T1000 (cell line): ENCODE measurements at regions not wholly inside any gene's neighbourhood (a gene's known extent, or its start where the extent isn't known, plus 50 kb on each side); places are given as distances from the start of the nearest gene placed in this dataset.
"Not testable (repeated sequence)": the region's sequence is repeated elsewhere in the genome, so short reads cannot be mapped to it uniquely, and the experiment has no call there.

Experiments used
- DNase-seq: peaks from one replicate; lab custom pipeline; 2025; ENCODE audit warnings: mixed read lengths; lab: John Stamatoyannopoulos, UW

DNA sequence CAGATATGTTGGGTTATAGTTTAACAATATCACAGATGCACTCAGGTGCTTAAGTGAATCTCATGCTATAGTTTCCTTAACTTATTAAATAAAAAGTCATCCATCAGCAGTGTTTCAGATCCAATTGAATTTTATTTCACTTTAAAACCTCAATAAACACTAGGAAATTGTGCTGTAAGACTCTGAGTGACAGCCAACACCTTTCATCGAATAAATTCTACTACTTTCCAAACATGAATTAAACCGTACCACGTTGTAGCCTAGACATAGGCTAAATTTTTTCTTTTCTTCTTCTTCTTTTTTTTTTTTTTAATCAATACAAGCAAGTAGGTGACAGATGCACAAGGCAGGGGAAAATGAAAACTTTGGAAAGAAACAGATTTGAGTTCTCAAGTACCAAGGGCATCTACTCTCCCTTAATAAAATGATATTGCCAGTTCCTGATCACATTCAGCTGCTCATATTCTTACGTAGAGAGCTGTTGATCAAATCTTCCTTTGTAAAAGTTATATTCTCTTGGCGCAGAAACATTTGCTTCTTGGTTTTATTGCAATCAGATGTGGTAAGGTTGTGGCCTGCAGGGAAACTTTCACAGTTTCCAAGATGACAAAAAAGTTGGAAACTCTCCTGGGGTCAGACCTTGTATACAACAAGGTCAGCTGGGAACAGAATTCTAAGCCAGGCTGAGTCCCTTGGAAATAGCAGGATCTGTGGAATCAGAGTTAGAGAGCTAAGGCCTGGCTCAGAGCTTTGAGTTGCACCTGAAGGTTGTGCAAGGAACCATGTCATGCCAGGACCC, 147.7 kb downstream of the CD47 start:
- DNase-seq = no peak

DNA sequence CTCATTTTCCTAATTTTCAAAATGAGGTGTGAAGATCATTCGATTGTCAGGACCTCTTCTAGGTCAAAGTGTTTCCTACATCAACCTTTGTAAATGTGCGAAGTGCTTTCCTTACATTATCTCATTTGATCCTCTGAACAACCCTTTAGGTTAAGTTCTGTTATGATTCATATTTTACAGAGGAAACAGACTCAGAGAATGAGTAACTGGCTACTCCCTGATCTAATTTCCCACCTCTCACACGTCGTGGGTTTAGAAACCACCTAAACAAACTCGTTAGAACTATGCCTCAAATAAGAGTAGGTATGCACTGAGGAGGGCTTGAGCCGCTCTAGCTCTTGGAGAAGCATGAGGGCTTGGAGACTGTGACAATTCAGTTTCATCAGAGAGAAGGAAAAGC, 148.6 kb downstream of the CD47 start:
- DNase-seq = no peak

DNA sequence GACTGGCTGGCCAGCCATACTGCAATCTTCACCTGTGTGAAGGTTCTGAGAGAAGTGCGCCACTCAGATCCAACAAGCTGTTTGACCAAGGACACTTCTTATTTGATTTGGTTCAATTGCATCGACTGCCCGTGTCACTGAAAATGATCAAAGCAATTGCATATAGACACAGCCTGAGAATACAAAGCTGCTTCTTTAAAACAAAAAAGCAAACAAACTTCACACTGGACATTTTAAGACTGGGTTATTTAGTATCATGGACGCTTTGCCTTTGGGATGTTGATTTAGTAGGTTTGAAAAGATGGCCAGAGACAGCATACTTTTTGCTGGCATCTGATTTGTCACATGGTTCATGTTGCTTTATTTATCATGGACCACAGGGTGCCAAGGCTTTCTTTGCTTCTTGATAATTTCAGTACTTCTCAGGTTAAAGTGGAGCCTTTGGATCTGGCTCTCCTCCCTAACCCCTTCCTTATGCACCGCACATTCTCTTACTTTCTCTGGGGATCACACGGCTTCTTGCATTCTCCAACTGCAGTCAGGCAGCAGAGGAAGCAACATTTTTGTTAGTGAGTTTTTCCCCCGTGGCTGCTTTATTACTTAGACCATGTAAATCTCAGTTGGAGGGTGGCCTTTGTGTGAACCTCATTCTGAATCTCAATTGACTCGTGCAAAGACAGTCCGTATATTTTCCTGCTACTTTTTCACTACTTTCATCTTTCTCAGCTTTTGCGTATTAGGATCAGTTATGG, 151.0 kb downstream of the CD47 start:
- DNase-seq = no peak

DNA sequence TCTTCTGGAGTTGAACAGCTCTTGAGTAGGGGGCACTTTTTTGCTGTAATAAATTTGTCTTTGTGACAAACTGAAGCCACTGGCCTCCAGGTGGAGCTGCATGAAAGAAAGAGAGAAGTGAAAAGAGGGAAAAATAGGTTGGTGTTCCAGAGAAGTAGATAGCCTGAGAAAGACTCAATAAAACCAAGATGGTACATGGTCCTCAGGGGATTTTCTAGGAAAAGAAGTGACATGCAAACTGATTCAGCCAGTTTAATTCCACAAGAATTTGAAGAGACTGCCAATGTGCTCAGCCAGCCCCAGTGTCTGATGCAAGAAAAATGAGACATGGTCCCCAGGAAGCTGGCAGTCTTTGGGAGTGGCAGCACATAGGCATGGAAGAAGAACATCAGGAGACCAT, 152.7 kb downstream of the CD47 start:
- DNase-seq = peak; percentile 17

DNA sequence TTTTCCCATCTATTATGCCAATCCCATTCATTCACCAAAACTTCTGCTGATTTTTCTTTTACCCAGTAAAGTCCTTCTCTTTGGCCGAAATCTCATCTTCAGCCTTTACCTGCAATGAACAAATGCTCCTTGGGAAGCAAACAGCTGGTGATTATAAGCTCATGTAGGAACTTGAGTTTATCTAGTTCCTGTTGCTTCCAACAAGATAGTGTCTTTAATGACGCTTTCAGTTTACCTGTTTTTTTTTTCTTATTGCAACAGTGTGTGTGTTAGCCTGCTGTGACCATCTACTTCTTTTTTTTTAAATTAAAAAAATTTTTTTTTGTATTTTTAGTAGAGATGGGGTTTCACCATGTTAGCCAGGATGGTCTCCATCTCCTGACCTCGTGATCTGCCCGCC, 156.0 kb downstream of the CD47 start:
- DNase-seq = no peak

DNA sequence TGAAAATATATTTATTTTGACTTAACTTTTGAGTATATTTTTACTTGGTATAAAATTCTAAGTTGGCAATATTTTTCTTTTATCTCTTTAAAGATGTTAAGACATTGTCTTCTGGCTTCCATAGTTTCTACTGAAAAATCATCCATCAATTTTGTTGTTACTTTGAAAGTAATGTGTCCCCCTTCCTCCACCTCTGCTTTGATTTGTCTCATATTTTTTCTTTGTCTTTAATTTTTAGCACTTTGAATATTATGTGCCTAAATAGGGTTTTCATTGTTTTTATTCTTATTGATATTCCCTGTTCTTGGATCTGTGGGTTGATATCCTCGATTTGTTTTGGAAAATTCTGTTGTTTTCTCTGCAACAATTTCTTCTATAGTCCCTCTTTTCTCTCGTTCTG, 157.4 kb downstream of the CD47 start:
- DNase-seq = no peak

DNA sequence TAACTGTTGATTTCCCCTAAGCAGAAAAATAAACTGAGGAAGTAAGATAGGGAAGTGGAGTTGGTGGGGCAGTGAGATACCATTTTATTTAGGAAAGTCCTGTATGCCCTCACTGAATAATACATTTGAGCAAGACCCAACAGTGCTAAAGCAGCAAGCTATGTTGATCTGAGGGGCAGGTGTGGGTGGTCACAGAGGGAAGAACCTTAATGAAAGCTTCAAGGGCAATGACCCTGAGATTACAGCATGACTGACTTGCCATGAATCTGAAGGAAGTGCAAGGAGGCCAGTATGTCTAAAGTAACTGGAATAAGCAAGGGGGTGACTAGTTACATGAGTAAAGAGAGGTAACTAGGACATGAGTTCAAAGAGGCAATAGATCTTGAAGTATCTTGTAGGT, 159.5 kb downstream of the CD47 start:
- DNase-seq = no peak

DNA sequence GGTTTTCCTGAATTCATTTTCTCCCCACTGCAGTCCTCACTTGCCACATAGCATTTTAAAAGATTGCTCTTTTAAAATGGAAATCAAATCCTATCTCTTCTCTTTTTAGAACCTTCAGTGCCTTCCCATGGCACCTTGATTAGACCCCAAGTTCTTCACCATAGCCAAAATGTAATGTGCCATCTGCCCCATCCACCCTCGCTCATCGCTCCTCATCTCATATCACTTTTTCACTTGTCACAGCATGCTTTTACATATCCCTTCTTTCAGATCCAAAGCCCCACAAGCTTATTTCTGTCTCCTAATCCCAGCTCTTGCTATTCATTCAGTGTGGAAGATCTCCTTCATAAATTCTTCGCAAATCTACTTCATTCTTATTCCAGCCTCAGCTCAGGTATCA, 161.7 kb downstream of the CD47 start:
- no peak for DNase-seq

DNA sequence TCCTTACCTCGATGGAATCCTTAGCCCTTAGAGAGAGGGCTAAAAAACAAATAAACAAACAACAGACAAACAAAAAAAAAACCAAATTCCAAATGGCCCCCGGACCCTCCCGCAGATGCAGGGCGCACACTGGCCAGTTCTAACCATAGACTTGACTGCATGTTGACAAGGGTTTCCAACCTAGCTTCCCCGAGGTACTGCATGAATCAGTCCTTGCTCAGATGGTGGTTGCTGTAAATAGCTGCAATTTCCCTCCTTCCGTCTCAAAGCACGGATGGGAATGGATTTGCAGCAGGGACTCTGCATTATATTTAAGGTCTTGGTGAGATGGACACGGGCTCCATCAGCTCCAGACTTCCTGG, 162.8 kb downstream of the CD47 start:
- DNase-seq = peak; percentile 35

DNA sequence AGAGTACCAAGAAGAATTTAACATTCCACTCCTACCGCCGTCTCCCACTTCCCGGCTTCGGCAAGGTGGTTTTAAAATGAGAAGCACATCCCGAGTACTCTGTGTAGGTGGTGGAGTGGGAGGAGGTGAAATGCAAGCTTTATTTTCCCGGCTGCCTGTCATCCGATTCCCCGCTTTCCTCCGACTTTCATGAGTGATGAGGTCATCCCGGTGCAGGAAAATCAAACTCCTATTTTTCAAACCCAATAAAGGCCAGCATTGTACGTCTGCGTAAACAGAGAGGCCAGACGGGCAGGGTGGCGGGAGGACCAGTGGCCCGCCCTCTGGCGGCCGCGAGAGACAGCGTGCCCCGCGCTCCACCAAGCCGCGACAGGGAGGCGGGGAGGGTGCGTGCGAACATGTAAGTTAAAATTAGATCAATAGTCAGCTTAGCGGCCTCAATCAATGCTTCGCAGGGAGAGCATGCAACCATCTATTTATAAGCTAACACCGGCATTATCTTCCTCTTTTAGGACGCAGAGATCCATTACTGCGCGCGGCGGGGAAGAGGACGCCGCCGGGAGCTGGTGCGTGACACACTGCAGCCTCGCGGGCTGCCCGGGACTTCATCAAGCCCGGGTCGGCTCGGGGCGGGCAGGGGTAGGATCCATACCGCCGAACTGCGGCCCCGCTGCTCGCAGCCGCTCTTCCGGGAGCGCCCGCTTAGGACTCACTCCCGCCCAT, 163.3 kb downstream of the CD47 start:
- peak; percentile 80 for DNase-seq

DNA sequence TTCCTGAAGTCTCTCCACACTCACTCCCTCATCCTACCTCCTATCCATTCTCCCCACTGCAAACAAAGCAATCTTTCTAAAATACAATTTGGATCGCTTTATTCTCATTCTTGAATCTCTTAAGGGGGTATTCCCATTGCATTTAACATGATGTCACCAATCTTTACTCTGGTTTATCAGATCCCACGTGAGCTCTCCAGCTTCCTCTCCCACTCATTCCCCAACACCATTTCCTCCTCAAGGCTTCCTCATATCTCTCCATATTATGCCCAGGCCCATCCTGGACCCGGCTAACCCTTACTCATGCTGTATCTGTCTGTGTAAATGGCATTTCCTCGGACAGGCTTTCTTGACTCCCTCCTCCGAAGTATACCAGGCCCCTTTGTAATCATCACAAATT, 165.0 kb downstream of the CD47 start:
- no peak for DNase-seq

DNA sequence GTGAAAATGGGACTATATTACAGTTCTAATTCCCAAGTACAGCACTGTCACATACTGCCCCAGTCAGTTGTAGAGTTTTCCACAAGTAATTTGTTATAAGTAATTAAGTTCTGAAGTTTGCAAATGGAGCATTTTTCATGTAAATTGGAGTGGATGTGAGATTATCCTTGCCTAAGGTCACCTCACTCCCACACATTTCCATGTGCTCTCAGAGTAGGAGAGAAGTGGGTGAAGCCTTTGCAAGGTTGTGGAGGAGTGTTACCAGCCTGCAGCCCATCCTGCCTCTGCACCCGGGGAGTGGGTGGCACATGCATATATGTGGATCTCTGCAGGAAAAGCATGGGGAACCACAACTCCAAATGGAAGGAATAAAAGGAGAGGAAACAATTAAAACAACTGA, 169.8 kb downstream of the CD47 start:
- DNase-seq = no peak

DNA sequence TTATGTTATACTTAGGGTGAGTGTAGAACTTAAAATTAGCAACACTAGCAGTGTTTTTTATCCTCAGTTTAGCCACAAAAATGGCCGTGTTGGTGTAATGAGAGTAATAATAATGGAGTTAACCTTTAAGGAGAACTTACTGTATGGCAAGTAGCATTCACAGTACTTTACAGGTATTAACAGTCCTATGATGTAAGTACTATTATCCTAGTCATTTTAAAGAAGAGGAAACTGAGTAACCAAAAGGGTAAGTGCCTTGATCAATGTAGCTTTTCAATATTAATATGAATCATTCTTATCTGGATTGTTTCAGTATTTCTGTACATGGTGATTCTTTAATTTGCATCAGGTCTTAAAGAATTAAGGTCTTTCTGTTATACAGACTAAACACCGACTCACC, 170.3 kb downstream of the CD47 start:
- DNase-seq = no peak

DNA sequence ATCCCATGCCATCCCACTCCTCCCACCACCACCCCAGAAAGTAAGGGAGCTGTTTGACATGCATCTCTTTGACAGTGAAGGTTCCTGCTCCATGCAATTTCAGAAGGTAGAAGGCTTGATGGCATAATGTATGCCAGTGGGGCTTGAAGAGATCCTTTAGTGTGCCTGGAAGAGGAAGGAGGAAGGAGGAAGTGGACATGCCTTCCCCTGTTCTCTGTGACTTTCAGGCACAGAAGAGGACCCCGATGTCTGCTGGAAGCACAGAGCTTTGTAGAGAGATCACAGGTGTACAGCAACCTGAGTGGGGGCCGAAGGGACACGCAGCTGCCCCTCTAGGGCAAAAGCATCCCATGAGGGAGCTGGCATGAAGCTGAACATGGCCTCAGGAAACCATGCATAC, 171.6 kb downstream of the CD47 start:
- DNase-seq = no peak

DNA sequence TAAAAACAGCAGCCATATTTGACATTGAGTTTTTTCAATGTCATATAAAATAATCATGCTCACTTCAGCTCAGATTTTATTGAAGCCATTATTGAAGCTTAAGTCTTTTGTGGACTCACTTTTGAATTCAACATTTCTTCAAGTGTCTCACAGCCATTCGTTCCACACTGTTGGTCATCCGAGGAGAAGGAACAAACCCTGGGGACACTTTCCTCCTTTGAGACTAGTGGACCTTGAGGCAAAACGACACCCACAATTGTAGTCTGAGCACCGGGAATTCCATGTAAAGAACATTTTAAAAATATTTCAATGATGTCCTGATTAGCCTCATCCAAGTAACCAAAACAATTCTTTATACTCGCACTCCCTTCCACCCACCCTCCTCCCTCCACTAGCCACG, 174.7 kb downstream of the CD47 start:
- no peak for DNase-seq

DNA sequence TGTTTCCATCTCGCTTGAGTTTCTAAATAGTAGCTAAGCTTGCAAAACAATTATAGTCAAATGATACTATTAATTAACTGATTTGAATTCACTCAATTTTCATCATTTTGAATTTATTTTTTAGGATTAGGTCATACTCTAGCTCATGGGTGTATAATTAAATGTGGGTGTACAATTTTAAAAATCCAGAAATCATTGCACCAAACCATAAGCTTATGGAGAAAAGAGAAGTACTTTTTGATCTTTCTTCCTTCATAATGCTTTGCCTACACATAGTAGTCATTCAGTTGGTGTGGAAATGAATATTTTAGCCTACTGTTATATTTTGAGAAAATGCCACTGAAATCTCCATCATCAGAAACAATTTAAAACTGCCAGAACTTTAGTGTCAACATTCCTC, 175.1 kb downstream of the CD47 start:
- no peak for DNase-seq

DNA sequence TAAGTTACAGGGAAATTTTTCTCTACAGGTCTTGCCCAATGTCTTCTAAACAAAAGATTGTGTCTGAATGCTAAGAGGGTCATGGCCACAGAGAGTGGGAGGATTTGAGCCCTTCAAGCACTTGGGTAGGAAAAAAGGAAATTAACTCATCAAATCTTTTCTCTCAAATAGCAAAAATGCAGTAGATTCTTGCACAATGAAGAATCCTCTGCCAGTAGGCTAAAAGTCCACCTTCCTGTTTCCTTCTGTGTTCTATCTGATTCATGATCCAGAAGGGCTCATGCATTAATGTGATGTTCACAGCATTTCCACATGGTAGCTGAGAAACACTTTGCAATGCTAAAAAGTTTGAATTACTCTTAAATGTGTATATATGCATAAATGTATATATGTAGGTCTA, 177.1 kb downstream of the CD47 start:
- no peak for DNase-seq

DNA sequence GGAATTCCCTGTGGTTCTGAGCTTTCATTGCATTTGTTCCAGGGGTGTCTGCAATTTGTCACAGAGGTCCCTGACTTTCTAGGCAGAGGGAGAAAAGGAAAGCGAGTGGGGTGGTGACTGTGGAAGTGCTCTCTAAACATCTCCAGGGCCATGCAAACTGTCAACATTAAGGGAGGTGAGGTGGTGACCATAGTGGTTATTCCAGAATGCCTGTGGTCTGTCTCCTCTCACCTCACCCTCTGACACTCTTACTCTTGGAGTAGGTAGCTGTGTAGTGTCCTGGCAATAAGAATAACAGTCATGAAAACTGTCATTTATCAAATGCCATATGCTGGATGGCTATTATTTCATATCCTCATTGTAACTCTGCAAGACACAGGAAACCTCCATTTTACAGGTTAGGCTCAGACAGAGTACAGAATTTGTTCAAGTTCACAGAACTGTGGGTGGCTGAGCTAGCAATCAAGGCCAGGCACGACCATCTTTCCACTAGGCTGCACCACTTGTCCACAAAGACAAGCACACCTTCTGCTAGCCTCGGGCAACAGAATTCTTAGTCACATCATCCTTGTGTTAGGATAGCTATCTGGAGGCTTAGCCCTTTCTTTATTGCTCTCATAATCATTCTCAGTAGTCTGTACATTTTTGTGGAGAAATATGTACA, 179.4 kb downstream of the CD47 start:
- DNase-seq = no peak

DNA sequence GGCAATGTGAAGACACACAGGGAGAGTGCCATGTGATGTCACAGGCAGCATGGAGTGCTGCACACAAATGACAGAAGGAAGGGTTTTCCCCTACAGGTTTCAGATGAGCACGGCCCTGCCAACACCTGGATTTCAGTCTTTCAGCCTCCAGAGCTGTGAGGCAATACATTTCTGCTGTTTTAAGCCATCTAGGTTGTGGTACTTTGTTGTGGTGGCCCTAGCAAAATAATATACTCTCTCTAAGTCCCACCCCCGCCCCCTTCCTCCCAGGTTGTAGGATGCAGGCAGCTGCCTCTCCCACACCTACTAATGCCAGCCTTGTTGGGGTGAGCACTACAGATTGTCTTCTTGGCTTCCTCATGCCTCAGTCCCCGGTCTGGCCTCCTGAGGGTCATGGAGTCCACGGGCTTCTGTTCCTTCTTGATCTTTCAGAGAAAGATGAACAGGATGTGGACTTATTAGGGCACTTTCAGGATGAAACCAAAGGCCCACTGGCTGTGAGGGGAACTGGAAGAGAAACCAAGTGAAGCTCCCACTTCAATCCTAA, 180.0 kb downstream of the CD47 start:
- no peak for DNase-seq

DNA sequence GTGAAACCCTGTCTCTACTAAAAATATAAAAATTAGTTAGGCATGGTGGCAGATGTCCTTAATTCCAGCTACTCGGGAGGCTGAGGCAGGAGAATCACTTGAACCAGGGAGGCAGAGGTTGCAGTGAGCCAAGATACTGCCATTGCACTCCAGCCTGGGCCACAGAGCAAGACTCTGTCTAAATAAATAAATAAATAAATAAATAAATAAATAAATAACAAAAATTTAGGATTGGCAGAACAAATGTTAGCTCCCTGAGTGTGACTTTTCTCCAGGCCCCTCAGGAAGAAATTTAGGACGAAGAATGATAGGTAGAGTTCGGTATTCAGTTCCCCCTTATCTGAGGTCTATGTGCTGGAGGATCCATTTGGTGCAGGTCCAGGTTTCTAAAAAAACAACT, 181.2 kb downstream of the CD47 start:
- DNase-seq = not testable (repeated sequence)

DNA sequence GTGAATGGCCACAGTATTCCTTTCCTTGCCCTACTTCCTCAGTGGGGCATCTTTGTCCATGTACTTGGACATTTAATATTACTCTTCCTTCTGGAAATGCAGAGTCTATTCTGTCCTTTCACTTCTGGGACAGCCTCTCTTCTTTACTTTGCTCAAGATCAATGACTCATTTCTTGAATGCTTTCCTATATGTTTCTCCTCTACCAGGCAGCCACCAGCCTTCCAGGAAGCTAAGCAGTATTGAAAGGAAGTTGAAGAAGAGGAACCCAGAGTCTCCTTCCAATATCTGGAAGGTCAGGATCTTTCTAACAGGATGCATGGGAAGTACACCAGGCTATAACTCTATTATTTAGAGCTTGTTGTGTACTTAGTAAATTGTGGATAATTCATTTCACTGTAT, 182.8 kb downstream of the CD47 start:
- no peak for DNase-seq

DNA sequence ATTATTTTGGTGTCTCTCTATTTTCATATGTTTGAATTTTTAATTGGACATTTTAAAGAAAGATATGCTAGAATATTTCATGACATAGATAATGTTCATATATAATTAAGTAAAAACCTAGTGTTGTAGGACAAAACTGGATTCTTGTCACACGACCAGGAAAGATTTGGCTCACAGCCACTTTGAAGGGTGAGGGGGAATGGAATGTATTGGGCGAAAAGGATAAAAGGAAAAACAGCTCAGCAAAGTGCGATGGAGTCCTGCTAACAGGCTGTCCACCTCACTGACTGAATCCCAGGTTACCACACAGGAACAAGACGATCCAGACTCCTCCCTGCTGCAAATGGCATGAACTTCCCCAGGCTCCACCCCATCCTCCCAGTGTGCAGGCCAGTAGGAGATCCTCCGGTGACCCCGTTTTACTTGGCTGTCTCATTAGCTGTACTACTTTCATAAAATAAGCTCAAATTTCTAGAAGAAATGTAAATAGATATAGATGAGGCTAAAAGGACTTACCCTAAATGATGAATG, 186.2 kb downstream of the CD47 start:
- no peak for DNase-seq
